WERI-Rb-1 (cell line): ENCODE measurements at regions not wholly inside any gene's neighbourhood (a gene's known extent, or its start where the extent isn't known, plus 50 kb on each side); places are given as distances from the start of the nearest gene placed in this dataset.
"Not testable (repeated sequence)": the region's sequence is repeated elsewhere in the genome, so short reads cannot be mapped to it uniquely, and the experiment has no call there.

Source experiments
- DNase-seq: peaks from one replicate; pipeline ENCODE4 v3.0.0-alpha.2; 2020
- H3K27ac ChIP-seq: fragments of 250-450 bp; sonication (Bioruptor Pico); 2 replicates; pipeline ENCODE4 v1.5.1; 2020; ENCODE audit warnings: mild to moderate bottlenecking, moderate library complexity
- H3K27me3 ChIP-seq: fragments of 250-450 bp; sonication (Bioruptor Pico); 2 replicates; pipeline ENCODE4 v1.5.1; 2021; ENCODE audit warnings: mild to moderate bottlenecking, low read depth, moderate library complexity; ENCODE audit not compliant: insufficient read depth, severe bottlenecking
- H3K36me3 ChIP-seq: fragments of 250-450 bp; sonication (Bioruptor Pico); 2 replicates; pipeline ENCODE4 v1.5.1; 2020; ENCODE audit warnings: mild to moderate bottlenecking, moderate library complexity
- H3K4me3 ChIP-seq: 2 replicates; pipeline ENCODE4 v1.5.1; 2011; ENCODE audit warnings: low read depth, mild to moderate bottlenecking, control low read depth, low read length
- H3K9me3 ChIP-seq: fragments of 250-450 bp; sonication (Bioruptor Pico); 2 replicates; pipeline ENCODE4 v1.5.1; 2021; ENCODE audit warnings: mild to moderate bottlenecking, moderate library complexity; ENCODE audit not compliant: severe bottlenecking
- CTCF ChIP-seq: IDR thresholded peaks from 2 replicates; pipeline ENCODE4 v1.5.1; 2011; ENCODE audit warnings: low read depth, mild to moderate bottlenecking, control low read depth, inconsistent platforms, low read length

GRCh38 chr4:162969194-162969593 is 197.5 kb downstream of the NAF1 start:
- TF ChIP-seq CTCF: no peak
- DNase-seq: no peak
- no peaks in the 10 kb centered on the region for H3K27me3 ChIP-seq
- no peak overlapping the region for H3K27ac ChIP-seq
- no peaks in the 10 kb centered on the region for H3K36me3 ChIP-seq
- H3K9me3 ChIP-seq: no peaks in the 10 kb centered on the region
- H3K4me3 ChIP-seq: no peak overlapping the region

DNA sequence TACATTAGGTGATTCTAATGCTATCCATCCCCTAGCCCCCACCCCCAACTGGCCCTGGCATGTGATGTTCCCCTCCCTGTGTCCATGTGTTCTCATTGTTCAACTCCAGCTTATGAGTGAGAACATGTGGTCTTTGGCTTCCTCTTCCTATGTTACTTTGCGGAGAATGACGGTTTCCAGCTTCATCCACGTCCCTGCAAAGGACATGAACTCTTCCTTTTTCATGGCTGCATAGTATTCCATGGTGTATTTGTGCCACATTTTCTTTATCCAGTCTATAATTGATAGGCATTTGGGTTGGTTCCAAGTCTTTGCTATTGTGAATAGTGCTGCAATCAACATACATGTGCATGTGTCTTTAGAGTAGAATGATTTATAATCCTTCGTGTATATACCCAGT is 200.7 kb downstream of the NAF1 start:
- not testable (repeated sequence) for H3K27me3 ChIP-seq, H3K36me3 ChIP-seq, DNase-seq, H3K4me3 ChIP-seq, H3K9me3 ChIP-seq, H3K27ac ChIP-seq

- H3K27ac ChIP-seq: no peak overlapping the region
- no peak overlapping the region for H3K4me3 ChIP-seq
- TF ChIP-seq CTCF: peak; percentile 69
- no peaks in the 10 kb centered on the region for H3K27me3 ChIP-seq
- peak; percentile 61 for DNase-seq
- no peaks in the 10 kb centered on the region for H3K9me3 ChIP-seq
- no peaks in the 10 kb centered on the region for H3K36me3 ChIP-seq
Measured at GRCh38 chr4:162959046-162959445, 207.6 kb downstream of the NAF1 start.

DNA sequence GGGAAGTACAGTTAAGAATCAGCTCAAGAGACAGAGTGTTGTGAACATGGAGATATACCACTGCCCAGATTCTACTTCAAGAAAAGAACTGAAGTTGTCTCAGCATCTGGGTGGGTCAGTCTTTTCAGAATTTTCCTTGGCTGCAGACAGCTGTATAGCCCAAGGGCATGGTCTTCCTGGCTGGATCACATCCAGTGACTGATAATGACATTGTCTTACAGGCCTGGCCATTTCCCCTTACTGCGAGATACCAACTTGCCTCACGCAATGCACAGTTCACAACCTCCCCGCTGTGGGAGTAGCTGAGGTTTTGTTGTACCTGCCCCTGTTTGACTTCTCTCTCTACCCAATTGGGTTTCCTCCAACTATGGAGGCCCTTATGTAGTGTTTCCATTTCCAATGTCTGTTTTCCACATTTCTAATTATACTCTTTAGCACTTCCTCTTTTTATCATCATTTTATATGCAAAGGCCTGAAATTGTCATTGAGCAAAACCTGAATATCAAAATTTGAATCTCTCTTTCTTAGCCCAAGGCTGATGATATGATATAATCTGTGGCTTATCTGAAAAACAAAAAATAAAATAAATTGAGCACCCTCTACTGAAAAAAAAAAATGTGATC is 209.1 kb downstream of the NAF1 start:
- Histone ChIP-seq H3K27ac (no peak overlapping the region), H3K27me3 (no peaks in the 10 kb centered on the region), H3K4me3 (no peak overlapping the region), H3K36me3 (no peaks in the 10 kb centered on the region), H3K9me3 (no peaks in the 10 kb centered on the region)
- no peak for TF ChIP-seq CTCF
- DNase-seq: no peak

DNA sequence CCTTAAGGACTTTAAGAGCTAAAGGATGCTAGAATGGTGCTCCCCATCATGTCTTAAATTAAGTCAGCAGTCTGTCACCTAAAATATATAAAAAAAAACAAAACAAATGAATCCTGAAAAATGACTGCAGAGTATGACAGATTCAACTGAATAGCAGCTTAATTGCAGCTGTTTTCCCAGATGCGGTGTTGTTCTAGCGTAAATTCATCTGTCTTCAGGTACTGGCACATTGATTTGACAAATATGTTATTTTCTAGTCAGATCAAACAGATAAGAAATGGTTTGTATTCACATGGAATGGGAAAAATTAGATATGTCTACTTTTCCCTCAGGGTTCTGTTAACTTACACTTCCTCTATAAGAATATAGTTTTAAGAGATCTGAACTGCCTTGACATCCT is 211.7 kb downstream of the NAF1 start:
- Histone ChIP-seq H3K36me3 (no peaks in the 10 kb centered on the region), H3K4me3 (no peak overlapping the region)

DNA sequence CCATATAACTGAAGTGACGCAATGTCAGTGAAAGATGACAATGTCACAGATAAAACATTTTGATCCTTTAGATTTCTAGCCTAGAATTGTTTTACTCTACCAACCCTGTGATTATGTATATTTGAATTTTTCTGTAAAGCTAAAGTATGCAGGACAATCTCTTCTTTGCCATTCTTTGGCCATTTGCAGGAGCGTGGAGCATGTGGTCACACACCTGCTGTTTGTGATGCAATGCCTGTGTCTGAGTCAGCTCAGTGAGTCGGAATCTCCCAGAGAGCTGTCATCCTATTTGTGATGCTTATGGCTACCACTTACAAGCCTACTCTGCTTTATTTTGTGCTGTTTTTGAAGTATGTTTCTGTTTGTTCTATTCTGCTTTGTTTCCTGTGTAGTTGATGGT is 214.5 kb downstream of the NAF1 start:
- H3K36me3 ChIP-seq: no peaks in the 10 kb centered on the region
- H3K9me3 ChIP-seq: no peaks in the 10 kb centered on the region
- no peak overlapping the region for H3K4me3 ChIP-seq
- no peak for DNase-seq
- no peak for TF ChIP-seq CTCF
- no peaks in the 10 kb centered on the region for H3K27me3 ChIP-seq
- H3K27ac ChIP-seq: no peak overlapping the region

More for the DNA sequence above, 211.7 kb downstream of the NAF1 start:
- Histone ChIP-seq H3K27ac (no peak overlapping the region), H3K9me3 (no peaks in the 10 kb centered on the region), H3K27me3 (no peaks in the 10 kb centered on the region)
- TF ChIP-seq CTCF: no peak
- DNase-seq: no peak
